ENCODE measurements at regions not wholly inside any gene's neighbourhood (a gene's known extent, or its start where the extent isn't known, plus 50 kb on each side); places are given as distances from the start of the nearest gene placed in this dataset.

DNA sequence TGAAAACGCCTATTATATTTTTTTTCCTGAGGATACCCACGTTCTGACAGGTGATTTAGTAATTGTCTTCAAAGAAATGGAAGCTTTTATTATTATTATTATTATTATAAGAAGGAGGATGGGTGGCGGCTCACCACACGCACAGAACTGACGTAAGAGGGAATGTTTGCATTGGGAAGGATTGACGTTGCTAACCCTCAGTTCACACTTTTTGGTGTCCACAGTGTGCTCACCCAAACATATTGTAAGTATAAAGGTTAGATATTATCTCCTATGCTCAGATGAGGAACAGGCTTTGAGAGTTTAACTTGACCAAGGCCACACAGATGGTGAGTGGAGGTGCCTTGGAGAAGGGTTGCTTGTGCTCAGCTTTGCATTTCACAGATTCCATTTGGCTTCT, 533.5 kb upstream of the TBL1XR1 start:
- TF ChIP-seq, protein P1, sequence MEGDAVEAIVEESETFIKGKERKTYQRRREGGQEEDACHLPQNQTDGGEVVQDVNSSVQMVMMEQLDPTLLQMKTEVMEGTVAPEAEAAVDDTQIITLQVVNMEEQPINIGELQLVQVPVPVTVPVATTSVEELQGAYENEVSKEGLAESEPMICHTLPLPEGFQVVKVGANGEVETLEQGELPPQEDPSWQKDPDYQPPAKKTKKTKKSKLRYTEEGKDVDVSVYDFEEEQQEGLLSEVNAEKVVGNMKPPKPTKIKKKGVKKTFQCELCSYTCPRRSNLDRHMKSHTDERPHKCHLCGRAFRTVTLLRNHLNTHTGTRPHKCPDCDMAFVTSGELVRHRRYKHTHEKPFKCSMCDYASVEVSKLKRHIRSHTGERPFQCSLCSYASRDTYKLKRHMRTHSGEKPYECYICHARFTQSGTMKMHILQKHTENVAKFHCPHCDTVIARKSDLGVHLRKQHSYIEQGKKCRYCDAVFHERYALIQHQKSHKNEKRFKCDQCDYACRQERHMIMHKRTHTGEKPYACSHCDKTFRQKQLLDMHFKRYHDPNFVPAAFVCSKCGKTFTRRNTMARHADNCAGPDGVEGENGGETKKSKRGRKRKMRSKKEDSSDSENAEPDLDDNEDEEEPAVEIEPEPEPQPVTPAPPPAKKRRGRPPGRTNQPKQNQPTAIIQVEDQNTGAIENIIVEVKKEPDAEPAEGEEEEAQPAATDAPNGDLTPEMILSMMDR (IDR thresholded peaks at IDR 0.05 in 4 of 5, conservative IDR thresholded peaks at IDR 0.05 in 1 of 5) = no peak
- TF ChIP-seq POLR2A (IDR thresholded peaks at IDR 0.05) = no peak
